SK-N-SH (cell line): ENCODE measurements at regions not wholly inside any gene's neighbourhood (a gene's known extent, or its start where the extent isn't known, plus 50 kb on each side); places are given as distances from the start of the nearest gene placed in this dataset.

Experiments
- CTCF ChIA-PET: fragments of 300-600, 350-600 bp; formaldehyde crosslinking; extraction: SDS; loops from one replicate; lab custom pipeline; 2021; lab: Yijun Ruan, JAX
- POLR2A ChIA-PET: fragments of 350-600 bp; sonication (Branson Sonifier 250); formaldehyde crosslinking; extraction: SDS; loops from one replicate; lab custom pipeline; 2020; ENCODE audit warnings: antibody characterized with exemption, inconsistent platforms; lab: Yijun Ruan, JAX
- DNase-seq: peaks from one replicate; pipeline ENCODE4 v3.0.0; 2012
- H2AFZ ChIP-seq: fragments of 200-600 bp; sonication (generic); 2 replicates; pipeline ENCODE4 v1.8.1; 2016; ENCODE audit warnings: antibody characterized with exemption, mild to moderate bottlenecking, low read depth
- H3F3A ChIP-seq: fragments of 200-600 bp; sonication (generic); replicated peaks from 2 replicates; pipeline ENCODE3; 2016; ENCODE audit warnings: antibody characterized with exemption, mild to moderate bottlenecking; ENCODE audit not compliant: insufficient read depth
- H3K27ac ChIP-seq, 2 experiments: fragments of 200-500 bp in 1 of 2; fragments of 200-600 bp in 1 of 2; sonication (Bioruptor generic) in 1 of 2; sonication (generic), shearing (Covaris generic) in 1 of 2; 2 replicates each; pipeline versions ENCODE4 v1.5.1 to v1.6.1; 2014 to 2016; ENCODE audit warnings: low read depth in 2 of 2, inconsistent platforms in 1 of 2, low read length in 1 of 2, mild to moderate bottlenecking in 1 of 2, mixed read lengths in 1 of 2
- H3K27me3 ChIP-seq: fragments of 200-600 bp; sonication (generic), shearing (Covaris generic); 2 replicates; pipeline ENCODE4 v1.6.1; 2016; ENCODE audit warnings: mixed run types; ENCODE audit not compliant: insufficient read depth
- H3K36me3 ChIP-seq, 2 experiments: fragments of 200-500 bp in 1 of 2; fragments of 200-600 bp in 1 of 2; sonication (Bioruptor generic) in 1 of 2; sonication (generic) in 1 of 2; replicated peaks in 1 of 2; 2 replicates each; pipeline versions ENCODE3 to v1.5.1; 2014 to 2016; ENCODE audit warnings: low read length in 1 of 2, mild to moderate bottlenecking in 1 of 2; ENCODE audit not compliant: insufficient read depth in 2 of 2, control insufficient read depth in 1 of 2
- H3K4me1 ChIP-seq, 2 experiments: fragments of 200-500 bp in 1 of 2; fragments of 200-600 bp in 1 of 2; sonication (Bioruptor generic) in 1 of 2; sonication (generic), shearing (Covaris generic) in 1 of 2; 2 replicates each; pipeline versions ENCODE4 v1.5.1 to v1.6.1; 2014 to 2016; ENCODE audit warnings: low read depth in 1 of 2, low read length in 1 of 2, mixed run types in 1 of 2; ENCODE audit not compliant: insufficient read depth in 2 of 2, control insufficient read depth in 1 of 2
- H3K4me2 ChIP-seq: fragments of 200-600 bp; sonication (generic), shearing (Covaris generic); 2 replicates; pipeline ENCODE4 v1.6.1; 2017; ENCODE audit warnings: mixed run types
- H3K4me3 ChIP-seq, 2 experiments: fragments of 200-500 bp in 1 of 2; fragments of 200-600 bp in 1 of 2; sonication (Bioruptor generic) in 1 of 2; sonication (generic), shearing (Covaris generic) in 1 of 2; 2 replicates each; pipeline versions ENCODE4 v1.5.1 to v1.8.1; 2014 to 2016; ENCODE audit warnings: low read depth in 2 of 2, inconsistent platforms in 1 of 2, low read length in 1 of 2, mild to moderate bottlenecking in 1 of 2, mixed read lengths in 1 of 2, moderate library complexity in 1 of 2
- H3K79me2 ChIP-seq: fragments of 200-600 bp; sonication (generic); 2 replicates; pipeline ENCODE4 v1.8.1; 2017; ENCODE audit warnings: mild to moderate bottlenecking; ENCODE audit not compliant: insufficient read depth
- H3K9ac ChIP-seq: fragments of 200-600 bp; sonication (generic); 2 replicates; pipeline ENCODE4 v1.6.1; 2017; ENCODE audit warnings: mixed run types
- H3K9me2 ChIP-seq: fragments of 200-600 bp; sonication (generic); 2 replicates; pipeline ENCODE4 v1.6.1; 2017; ENCODE audit warnings: mixed run types
- H3K9me3 ChIP-seq: fragments of 200-600 bp; sonication (generic); 2 replicates; pipeline ENCODE4 v1.6.1; 2017; ENCODE audit warnings: mixed run types, mild to moderate bottlenecking, moderate library complexity
- H4K20me1 ChIP-seq: fragments of 200-600 bp; sonication (generic); 2 replicates; pipeline ENCODE4 v1.6.1; 2017; ENCODE audit warnings: mild to moderate bottlenecking, mixed run types; ENCODE audit not compliant: insufficient read depth
- CHD2 ChIP-seq: fragments of 150-350 bp; IDR thresholded peaks from 2 replicates; pipeline ENCODE4 v1.6.1; 2018; ENCODE audit warnings: low read length; ENCODE audit not compliant: partially characterized antibody
- EZH2phosphoT487 ChIP-seq: fragments of 200-600 bp; sonication (generic); IDR thresholded peaks from 2 replicates; pipeline ENCODE4 v1.6.1; 2017; ENCODE audit warnings: low read depth, mixed run types, mild to moderate bottlenecking, antibody characterized with exemption, moderate library complexity, borderline replicate concordance
- FOSL2 ChIP-seq: IDR thresholded peaks from 2 replicates; pipeline ENCODE4 v1.4.0; 2012; ENCODE audit warnings: low read depth, mild to moderate bottlenecking, moderate library complexity, borderline replicate concordance
- FOXJ3 ChIP-seq: sonication (generic); formaldehyde crosslinking; IDR thresholded peaks from 2 replicates; pipeline ENCODE4 v1.5.1; 2020; ENCODE audit warnings: mild to moderate bottlenecking, missing genetic modification reagents
- GABPA ChIP-seq: IDR thresholded peaks from 2 replicates; pipeline ENCODE4 v1.4.0; 2012; ENCODE audit warnings: low read depth, mild to moderate bottlenecking
- JUND ChIP-seq: IDR thresholded peaks from 2 replicates; pipeline ENCODE4 v1.4.0; 2012
- MXI1 ChIP-seq: IDR thresholded peaks from 2 replicates; pipeline ENCODE4 v1.6.1; 2012; ENCODE audit warnings: mild to moderate bottlenecking, low read depth, low read length, improper control_type of control experiment
- NRF1 ChIP-seq: IDR thresholded peaks from 2 replicates; pipeline ENCODE4 v1.6.1; 2012; ENCODE audit warnings: low read depth, mild to moderate bottlenecking, low read length
- RCOR1 ChIP-seq: fragments of 150-350 bp; IDR thresholded peaks from 2 replicates; pipeline ENCODE4 v1.6.1; 2017; ENCODE audit warnings: antibody characterized with exemption, low read length
- RFX5 ChIP-seq: IDR thresholded peaks from 2 replicates; pipeline ENCODE4 v1.6.1; 2012; ENCODE audit warnings: mild to moderate bottlenecking, improper control_type of control experiment, low read length
- RXRA ChIP-seq: IDR thresholded peaks from 2 replicates; pipeline ENCODE4 v1.4.0; 2012; ENCODE audit warnings: low read depth, mild to moderate bottlenecking, borderline replicate concordance
- SIN3A ChIP-seq: IDR thresholded peaks from 2 replicates; pipeline ENCODE4 v1.6.1; 2012; ENCODE audit warnings: low read depth, mild to moderate bottlenecking, low read length, moderate library complexity, borderline replicate concordance
- SMC3 ChIP-seq: IDR thresholded peaks from 2 replicates; pipeline ENCODE4 v1.6.1; 2012; ENCODE audit warnings: low read depth, low read length, improper control_type of control experiment
- TCF12 ChIP-seq: IDR thresholded peaks from 2 replicates; pipeline ENCODE4 v1.4.0; 2012
- TEAD4 ChIP-seq: IDR thresholded peaks from 2 replicates; pipeline ENCODE4 v1.4.0; 2012; ENCODE audit warnings: mild to moderate bottlenecking, borderline replicate concordance; ENCODE audit not compliant: insufficient read depth
- WGBS: methylation state at CpG from one replicate; pipeline ENCODE4 v1.1.6; 2017; ENCODE audit warnings: low lambda C conversion rate; 5-methylcytosine and 5-hydroxymethylcytosine counted together
- TF ChIP-seq, protein P1 (sequence below): IDR thresholded peaks from 2 replicates; pipeline ENCODE4 v1.6.1; 2012; ENCODE audit warnings: mild to moderate bottlenecking, low read depth, low read length, moderate library complexity
- TF ChIP-seq, protein P2 (sequence below): IDR thresholded peaks from 2 replicates; pipeline ENCODE4 v1.4.0; 2012; ENCODE audit warnings: low read depth
- TF ChIP-seq, protein P3 (sequence below): fragments of 150-350 bp; IDR thresholded peaks from 2 replicates; pipeline ENCODE4 v1.6.1; 2017; ENCODE audit warnings: antibody characterized with exemption, low read length, low read depth, borderline replicate concordance
- TF ChIP-seq, protein P4 (sequence below): fragments of 200-600 bp; sonication (generic); IDR thresholded peaks from 2 replicates; pipeline ENCODE4 v1.6.1; 2017; ENCODE audit warnings: antibody characterized with exemption, mild to moderate bottlenecking, moderate library complexity

DNA sequence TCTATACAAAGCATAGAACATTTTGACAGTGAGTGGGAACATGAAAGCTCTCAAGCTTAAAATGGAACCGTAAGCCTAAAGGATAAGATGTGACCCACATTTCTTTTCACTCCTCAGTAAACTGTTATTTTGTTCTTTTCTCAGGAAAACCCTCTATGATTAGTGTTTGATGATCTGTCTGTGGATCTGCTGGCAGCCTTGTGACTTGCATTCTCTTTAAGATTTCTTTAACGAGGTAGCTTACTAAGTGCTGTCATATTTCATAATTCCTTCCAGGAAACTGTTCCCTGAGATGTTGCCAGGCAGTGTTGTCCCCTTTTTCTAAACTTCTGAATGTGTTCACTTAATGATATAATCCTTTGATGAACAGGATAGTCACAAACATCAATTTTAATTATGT is 167.6 kb downstream of the PYDC2 start (continued):
- TF ChIP-seq, protein P1, sequence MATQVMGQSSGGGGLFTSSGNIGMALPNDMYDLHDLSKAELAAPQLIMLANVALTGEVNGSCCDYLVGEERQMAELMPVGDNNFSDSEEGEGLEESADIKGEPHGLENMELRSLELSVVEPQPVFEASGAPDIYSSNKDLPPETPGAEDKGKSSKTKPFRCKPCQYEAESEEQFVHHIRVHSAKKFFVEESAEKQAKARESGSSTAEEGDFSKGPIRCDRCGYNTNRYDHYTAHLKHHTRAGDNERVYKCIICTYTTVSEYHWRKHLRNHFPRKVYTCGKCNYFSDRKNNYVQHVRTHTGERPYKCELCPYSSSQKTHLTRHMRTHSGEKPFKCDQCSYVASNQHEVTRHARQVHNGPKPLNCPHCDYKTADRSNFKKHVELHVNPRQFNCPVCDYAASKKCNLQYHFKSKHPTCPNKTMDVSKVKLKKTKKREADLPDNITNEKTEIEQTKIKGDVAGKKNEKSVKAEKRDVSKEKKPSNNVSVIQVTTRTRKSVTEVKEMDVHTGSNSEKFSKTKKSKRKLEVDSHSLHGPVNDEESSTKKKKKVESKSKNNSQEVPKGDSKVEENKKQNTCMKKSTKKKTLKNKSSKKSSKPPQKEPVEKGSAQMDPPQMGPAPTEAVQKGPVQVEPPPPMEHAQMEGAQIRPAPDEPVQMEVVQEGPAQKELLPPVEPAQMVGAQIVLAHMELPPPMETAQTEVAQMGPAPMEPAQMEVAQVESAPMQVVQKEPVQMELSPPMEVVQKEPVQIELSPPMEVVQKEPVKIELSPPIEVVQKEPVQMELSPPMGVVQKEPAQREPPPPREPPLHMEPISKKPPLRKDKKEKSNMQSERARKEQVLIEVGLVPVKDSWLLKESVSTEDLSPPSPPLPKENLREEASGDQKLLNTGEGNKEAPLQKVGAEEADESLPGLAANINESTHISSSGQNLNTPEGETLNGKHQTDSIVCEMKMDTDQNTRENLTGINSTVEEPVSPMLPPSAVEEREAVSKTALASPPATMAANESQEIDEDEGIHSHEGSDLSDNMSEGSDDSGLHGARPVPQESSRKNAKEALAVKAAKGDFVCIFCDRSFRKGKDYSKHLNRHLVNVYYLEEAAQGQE = no peak
- no peak for TF ChIP-seq FOXJ3 (CRISPR knock-in tag)
- TF ChIP-seq MXI1 = no peak

DNA sequence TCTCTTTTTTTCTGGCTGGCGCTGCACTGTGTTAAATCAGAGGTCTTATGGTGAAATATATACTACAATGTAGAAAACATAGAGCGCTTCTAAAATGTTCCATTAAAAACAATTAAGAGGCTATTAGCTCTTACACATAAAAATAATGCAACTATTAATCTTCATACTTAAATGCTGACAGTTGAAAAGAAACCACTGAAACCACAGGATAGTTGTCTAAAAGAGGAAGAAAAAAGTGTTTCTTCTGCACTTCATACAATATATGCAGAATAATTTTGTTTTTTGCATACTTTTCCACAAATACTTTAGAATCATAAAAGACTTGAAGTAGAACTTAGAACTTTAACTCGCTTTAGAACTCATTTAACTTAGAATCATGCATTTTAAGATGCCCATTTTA is 170.5 kb downstream of the PYDC2 start:
- CTCF ChIA-PET = no interaction called here
- Histone ChIP-seq H3K27ac (no peak overlapping the region), H3K9ac (no peak overlapping the region), H3K4me2 (no peak overlapping the region), H3K4me3 (no peak overlapping the region), H3F3A (no peaks in the 10 kb centered on the region), H3K9me2 (no peaks in the 10 kb centered on the region), H3K9me3 (no peaks in the 10 kb centered on the region), H3K79me2 (no peaks in the 10 kb centered on the region), H3K4me1 (no peaks in the 10 kb centered on the region), H3K27me3 (no peaks in the 10 kb centered on the region; the same call in 1 of the 2 replicates)
- POLR2A ChIA-PET = no interaction called here
- TF ChIP-seq, protein P2, sequence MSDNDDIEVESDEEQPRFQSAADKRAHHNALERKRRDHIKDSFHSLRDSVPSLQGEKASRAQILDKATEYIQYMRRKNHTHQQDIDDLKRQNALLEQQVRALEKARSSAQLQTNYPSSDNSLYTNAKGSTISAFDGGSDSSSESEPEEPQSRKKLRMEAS = no peak
- TF ChIP-seq, protein P1 = no peak
- TF ChIP-seq SMC3 (no peak), RCOR1 (no peak), EZH2phosphoT487 (no peak), TCF12 (no peak), SIN3A (no peak), FOSL2 (no peak), RXRA (no peak), CHD2 (no peak), GABPA (no peak), TEAD4 (no peak), NRF1 (no peak), RFX5 (no peak), JUND (no peak)
- TF ChIP-seq, protein P3, sequence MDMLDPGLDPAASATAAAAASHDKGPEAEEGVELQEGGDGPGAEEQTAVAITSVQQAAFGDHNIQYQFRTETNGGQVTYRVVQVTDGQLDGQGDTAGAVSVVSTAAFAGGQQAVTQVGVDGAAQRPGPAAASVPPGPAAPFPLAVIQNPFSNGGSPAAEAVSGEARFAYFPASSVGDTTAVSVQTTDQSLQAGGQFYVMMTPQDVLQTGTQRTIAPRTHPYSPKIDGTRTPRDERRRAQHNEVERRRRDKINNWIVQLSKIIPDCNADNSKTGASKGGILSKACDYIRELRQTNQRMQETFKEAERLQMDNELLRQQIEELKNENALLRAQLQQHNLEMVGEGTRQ = no peak
- TF ChIP-seq, protein P4, sequence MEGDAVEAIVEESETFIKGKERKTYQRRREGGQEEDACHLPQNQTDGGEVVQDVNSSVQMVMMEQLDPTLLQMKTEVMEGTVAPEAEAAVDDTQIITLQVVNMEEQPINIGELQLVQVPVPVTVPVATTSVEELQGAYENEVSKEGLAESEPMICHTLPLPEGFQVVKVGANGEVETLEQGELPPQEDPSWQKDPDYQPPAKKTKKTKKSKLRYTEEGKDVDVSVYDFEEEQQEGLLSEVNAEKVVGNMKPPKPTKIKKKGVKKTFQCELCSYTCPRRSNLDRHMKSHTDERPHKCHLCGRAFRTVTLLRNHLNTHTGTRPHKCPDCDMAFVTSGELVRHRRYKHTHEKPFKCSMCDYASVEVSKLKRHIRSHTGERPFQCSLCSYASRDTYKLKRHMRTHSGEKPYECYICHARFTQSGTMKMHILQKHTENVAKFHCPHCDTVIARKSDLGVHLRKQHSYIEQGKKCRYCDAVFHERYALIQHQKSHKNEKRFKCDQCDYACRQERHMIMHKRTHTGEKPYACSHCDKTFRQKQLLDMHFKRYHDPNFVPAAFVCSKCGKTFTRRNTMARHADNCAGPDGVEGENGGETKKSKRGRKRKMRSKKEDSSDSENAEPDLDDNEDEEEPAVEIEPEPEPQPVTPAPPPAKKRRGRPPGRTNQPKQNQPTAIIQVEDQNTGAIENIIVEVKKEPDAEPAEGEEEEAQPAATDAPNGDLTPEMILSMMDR = no peak
- TF ChIP-seq, all 33 proteins: peak for 0
- no peak overlapping the region for H2AFZ ChIP-seq
- no peaks in the 10 kb centered on the region for H3K36me3 ChIP-seq
- 30% methylated on average over 3 of the region's 3 CpGs for WGBS
- no peaks in the 10 kb centered on the region for H4K20me1 ChIP-seq
- no peak for DNase-seq
